OCI-LY3 (cell line): ENCODE measurements at regions not wholly inside any gene's neighbourhood (a gene's known extent, or its start where the extent isn't known, plus 50 kb on each side); places are given as distances from the start of the nearest gene placed in this dataset.

Experiments
- EZH2phosphoT487 ChIP-seq: fragments of 200-600 bp; shearing (Covaris generic); IDR thresholded peaks from 2 replicates; pipeline ENCODE4 v1.6.1; 2018; ENCODE audit warnings: antibody characterized with exemption, mixed run types, low read depth
- TF ChIP-seq, protein P1 (sequence below): fragments of 200-600, 300-600 bp; sonication (generic); IDR thresholded peaks from 2 replicates; pipeline ENCODE4 v1.5.1; 2014; ENCODE audit warnings: antibody characterized with exemption, low read length, low read depth

DNA sequence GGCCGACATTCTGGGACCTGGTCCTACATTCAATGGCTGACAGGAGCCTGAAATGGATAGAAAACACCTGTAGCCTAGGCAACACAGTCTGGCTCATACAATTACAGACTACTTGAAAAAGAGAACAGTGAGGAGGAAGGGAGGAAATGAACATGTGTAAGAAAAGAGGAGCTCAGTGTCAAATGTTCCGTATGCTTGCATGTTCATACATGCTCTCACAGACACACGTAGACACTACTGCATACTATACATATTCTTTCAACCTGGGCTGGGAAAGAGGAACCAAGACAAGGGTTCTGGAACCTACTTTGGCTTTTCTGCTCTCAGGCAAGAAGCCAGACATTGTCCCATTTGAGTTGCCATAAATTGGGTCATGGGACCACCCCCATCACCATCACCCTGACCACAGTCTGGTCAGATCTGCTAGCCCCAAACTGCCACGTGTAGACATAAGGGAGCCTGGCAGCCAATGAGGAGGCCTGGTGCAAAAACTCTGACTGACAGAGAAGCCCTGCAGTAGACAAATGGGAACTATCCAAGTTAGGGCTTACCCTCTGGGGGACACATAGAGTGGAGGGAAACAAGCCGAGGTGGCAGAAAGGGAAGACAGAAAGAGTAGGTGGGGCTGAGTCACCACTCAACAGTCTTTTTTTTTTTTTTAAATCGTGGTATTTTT is 310.0 kb downstream of the SHQ1 start:
- TF ChIP-seq, protein P1, sequence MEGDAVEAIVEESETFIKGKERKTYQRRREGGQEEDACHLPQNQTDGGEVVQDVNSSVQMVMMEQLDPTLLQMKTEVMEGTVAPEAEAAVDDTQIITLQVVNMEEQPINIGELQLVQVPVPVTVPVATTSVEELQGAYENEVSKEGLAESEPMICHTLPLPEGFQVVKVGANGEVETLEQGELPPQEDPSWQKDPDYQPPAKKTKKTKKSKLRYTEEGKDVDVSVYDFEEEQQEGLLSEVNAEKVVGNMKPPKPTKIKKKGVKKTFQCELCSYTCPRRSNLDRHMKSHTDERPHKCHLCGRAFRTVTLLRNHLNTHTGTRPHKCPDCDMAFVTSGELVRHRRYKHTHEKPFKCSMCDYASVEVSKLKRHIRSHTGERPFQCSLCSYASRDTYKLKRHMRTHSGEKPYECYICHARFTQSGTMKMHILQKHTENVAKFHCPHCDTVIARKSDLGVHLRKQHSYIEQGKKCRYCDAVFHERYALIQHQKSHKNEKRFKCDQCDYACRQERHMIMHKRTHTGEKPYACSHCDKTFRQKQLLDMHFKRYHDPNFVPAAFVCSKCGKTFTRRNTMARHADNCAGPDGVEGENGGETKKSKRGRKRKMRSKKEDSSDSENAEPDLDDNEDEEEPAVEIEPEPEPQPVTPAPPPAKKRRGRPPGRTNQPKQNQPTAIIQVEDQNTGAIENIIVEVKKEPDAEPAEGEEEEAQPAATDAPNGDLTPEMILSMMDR: no peak
- no peak for TF ChIP-seq EZH2phosphoT487
